ENCODE measurements at regions not wholly inside any gene's neighbourhood (a gene's known extent, or its start where the extent isn't known, plus 50 kb on each side); places are given as distances from the start of the nearest gene placed in this dataset.

- 54 to 56% methylated on average over 4 of the region's 4 CpGs for whole genome bisulfite sequencing, 2 donors (ENCODE audit: low coverage in 1 of 2)
- no peak for ATAC-seq
- Histone ChIP-seq H3K4me1 (no peaks in the 10 kb centered on the region), H3K36me3 (no peaks in the 10 kb centered on the region), H3K27me3 (no peaks in the 10 kb centered on the region), H3K4me3 (no peak overlapping the region), H3K27ac (no peak overlapping the region), H3K9me3 (no peaks in the 10 kb centered on the region)
- TF ChIP-seq POLR2A (IDR thresholded peaks at IDR 0.05) (no peak), EP300 (IDR thresholded peaks at IDR 0.05) (no peak), POLR2AphosphoS5 (IDR thresholded peaks at IDR 0.05) (no peak)
- TF ChIP-seq, protein P1, sequence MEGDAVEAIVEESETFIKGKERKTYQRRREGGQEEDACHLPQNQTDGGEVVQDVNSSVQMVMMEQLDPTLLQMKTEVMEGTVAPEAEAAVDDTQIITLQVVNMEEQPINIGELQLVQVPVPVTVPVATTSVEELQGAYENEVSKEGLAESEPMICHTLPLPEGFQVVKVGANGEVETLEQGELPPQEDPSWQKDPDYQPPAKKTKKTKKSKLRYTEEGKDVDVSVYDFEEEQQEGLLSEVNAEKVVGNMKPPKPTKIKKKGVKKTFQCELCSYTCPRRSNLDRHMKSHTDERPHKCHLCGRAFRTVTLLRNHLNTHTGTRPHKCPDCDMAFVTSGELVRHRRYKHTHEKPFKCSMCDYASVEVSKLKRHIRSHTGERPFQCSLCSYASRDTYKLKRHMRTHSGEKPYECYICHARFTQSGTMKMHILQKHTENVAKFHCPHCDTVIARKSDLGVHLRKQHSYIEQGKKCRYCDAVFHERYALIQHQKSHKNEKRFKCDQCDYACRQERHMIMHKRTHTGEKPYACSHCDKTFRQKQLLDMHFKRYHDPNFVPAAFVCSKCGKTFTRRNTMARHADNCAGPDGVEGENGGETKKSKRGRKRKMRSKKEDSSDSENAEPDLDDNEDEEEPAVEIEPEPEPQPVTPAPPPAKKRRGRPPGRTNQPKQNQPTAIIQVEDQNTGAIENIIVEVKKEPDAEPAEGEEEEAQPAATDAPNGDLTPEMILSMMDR (IDR thresholded peaks at IDR 0.05) = no peak
Measured at GRCh38 chr7:24508316-24508715, 64.9 kb upstream of the PALS2 start.

DNA sequence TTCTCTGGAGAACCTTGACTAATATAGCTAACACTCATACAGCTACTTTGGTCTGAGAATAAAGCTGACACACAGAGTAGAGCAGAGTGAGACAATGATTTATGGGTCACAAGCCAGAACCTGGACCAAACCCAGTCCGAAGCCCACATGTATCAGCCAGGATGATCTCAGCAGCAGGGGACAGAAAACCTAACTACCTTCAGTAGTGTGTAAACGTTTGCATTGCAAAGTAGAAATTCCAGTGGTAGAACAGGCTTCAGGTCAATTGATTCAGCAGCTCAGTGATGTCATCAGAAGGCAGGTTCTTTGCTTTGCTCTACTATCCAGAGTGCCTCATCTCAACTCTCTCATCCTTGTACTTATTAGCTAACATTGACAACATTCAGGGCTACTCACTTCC is 62.5 kb upstream of the PALS2 start:
- Histone ChIP-seq H3K36me3 (no peaks in the 10 kb centered on the region), H3K4me3 (no peak overlapping the region), H3K27ac (no peak overlapping the region), H3K27me3 (no peaks in the 10 kb centered on the region), H3K9me3 (no peaks in the 10 kb centered on the region), H3K4me1 (no peaks in the 10 kb centered on the region)
- TF ChIP-seq, protein P1 (IDR thresholded peaks at IDR 0.05) = no peak
- no peak for TF ChIP-seq POLR2A (IDR thresholded peaks at IDR 0.05)
- no peak for TF ChIP-seq EP300 (IDR thresholded peaks at IDR 0.05)
- TF ChIP-seq POLR2AphosphoS5 (IDR thresholded peaks at IDR 0.05) = no peak
- ATAC-seq = no peak
- WGBS, 2 donors (ENCODE audit: low coverage in 1 of 2) = 35 to 62% methylated on average over 2 of the region's 2 CpGs

- H3K9me3 ChIP-seq = no peaks in the 10 kb centered on the region
- TF ChIP-seq POLR2AphosphoS5 (IDR thresholded peaks at IDR 0.05) (no peak), POLR2A (IDR thresholded peaks at IDR 0.05) (no peak), EP300 (IDR thresholded peaks at IDR 0.05) (no peak)
- TF ChIP-seq, protein P1 (IDR thresholded peaks at IDR 0.05) = no peak
- no peak overlapping the region for H3K4me3 ChIP-seq
- H3K27me3 ChIP-seq = no peaks in the 10 kb centered on the region
- H3K36me3 ChIP-seq = no peaks in the 10 kb centered on the region
- WGBS, 2 donors (ENCODE audit: low coverage in 1 of 2) = 13 to 17% methylated on average over 1 of the region's 1 CpG
- no peaks in the 10 kb centered on the region for H3K4me1 ChIP-seq
- ATAC-seq = no peak
- no peak overlapping the region for H3K27ac ChIP-seq
Measured at GRCh38 chr7:24517166-24517565, 56.1 kb upstream of the PALS2 start.

DNA sequence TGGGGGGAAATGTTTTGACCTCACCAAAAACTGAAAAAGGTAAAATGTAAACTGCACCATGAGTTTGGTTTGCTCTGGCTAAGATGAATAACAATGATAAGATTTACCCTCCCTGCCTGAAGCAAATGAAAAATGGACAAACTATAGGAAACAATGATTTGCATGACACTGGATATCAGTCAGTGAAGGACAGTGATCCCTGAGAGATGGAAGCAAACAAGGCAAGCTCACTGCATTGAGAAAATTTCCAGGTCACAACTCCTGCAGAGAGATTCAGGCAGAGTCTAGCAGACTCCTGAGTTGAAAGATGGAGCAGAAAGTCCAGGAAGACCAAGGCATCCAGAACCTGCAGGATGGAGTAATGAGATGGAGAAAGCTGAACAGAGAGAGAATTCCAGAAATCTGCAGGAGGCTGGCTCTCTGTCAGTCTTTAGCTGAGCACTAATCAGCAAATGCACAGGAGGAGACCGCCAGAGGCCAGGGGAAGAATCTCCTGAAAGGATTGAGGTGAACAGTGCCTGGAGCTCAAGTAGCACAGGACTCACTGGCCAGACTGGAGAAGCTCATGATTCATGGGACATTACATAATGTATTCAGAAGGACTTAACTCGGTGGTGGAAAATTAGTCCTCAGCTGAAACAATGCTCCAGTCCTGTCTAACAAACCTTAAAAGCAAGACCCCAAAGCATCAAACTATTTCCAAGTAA is 51.2 kb upstream of the PALS2 start:
- H3K27ac ChIP-seq = no peak overlapping the region
- H3K9me3 ChIP-seq = no peaks in the 10 kb centered on the region
- no peaks in the 10 kb centered on the region for H3K36me3 ChIP-seq
- no peak for ATAC-seq
- H3K4me1 ChIP-seq = no peaks in the 10 kb centered on the region
- TF ChIP-seq EP300 (IDR thresholded peaks at IDR 0.05) = no peak
- TF ChIP-seq, protein P1 (IDR thresholded peaks at IDR 0.05) = no peak
- no peak for TF ChIP-seq POLR2A (IDR thresholded peaks at IDR 0.05)
- TF ChIP-seq POLR2AphosphoS5 (IDR thresholded peaks at IDR 0.05) = no peak
- H3K27me3 ChIP-seq = no peaks in the 10 kb centered on the region
- WGBS, 2 donors (ENCODE audit: low coverage in 1 of 2) = 44 to 58% methylated on average over 1 to 2 of the region's 2 CpGs
- H3K4me3 ChIP-seq = no peak overlapping the region

Data from gastroesophageal sphincter (tissue), 4 donors.